ENCODE measurements at regions not wholly inside any gene's neighbourhood (a gene's known extent, or its start where the extent isn't known, plus 50 kb on each side); places are given as distances from the start of the nearest gene placed in this dataset.

DNA sequence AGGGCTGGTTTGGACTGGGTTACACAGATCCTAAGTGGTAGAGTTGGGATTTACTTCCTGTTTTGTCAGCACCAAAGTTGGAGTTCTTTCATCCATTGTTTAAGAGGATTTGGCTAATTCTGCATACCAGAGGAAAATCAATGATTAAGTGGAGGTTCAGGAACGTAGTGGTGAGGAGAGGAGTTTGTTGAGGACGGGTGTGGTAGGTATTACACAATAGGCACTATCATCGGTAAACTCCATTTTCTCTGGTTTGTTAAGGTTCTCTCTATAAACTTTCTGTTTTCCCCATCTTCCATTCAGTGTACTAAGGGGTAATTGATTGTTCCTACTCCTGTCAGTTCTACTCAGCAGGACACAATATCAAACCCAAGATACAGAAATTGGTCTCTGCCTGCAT, 107.5 kb upstream of the VCX2 start:
- Histone ChIP-seq H4K91ac (ENCODE audit: low read depth, low read length) (no peak overlapping the region), H3K27ac (ENCODE audit: low read depth, low read length) (no peak overlapping the region), H2AFZ (ENCODE audit: insufficient read depth, low read length, poor library complexity) (no peak overlapping the region), H3K27me3 (ENCODE audit: insufficient read depth, low read length) (no peaks in the 10 kb centered on the region), H4K8ac (ENCODE audit: low read depth, low read length) (no peak overlapping the region), H3K14ac (ENCODE audit: low read length) (no peak overlapping the region), H3K4me2 (ENCODE audit: low read length) (no peak overlapping the region), H3K79me1 (ENCODE audit: low read length) (no peaks in the 10 kb centered on the region), H3K79me2 (ENCODE audit: control insufficient read depth, insufficient read depth, low read length, poor library complexity) (no peaks in the 10 kb centered on the region), H4K12ac (ENCODE audit: low read depth, low read length) (no peak overlapping the region), H2BK12ac (ENCODE audit: low read length) (no peak overlapping the region), H3K4me3 (ENCODE audit: low read depth, low read length) (no peak overlapping the region), H3K36me3 (ENCODE audit: control insufficient read depth in 1 of 2, insufficient read depth in 2 of 2, low read length in 2 of 2) (no peaks in the 10 kb centered on the region), H3K23ac (ENCODE audit: low read length) (no peak overlapping the region), H3K18ac (ENCODE audit: low read length) (no peak overlapping the region), H3K9me3 (ENCODE audit: insufficient read depth, low read depth, low read length) (no peaks in the 10 kb centered on the region), H3K4me1 (ENCODE audit: control insufficient read depth in 1 of 2, insufficient read depth in 2 of 2, low read length in 2 of 2) (no peaks in the 10 kb centered on the region), H2AK5ac (ENCODE audit: low read length) (no peak overlapping the region), H3K9ac (ENCODE audit: low read length) (no peak overlapping the region), H2BK5ac (ENCODE audit: low read depth, low read length, poor library complexity) (no peak overlapping the region), H2BK120ac (ENCODE audit: insufficient read depth, low read length, poor library complexity) (no peak overlapping the region), H3K4ac (ENCODE audit: low read depth, low read length) (no peak overlapping the region)
- DNase-seq, result no peak
- WGBS (ENCODE audit: extremely low coverage, insufficient coverage, insufficient read length), result no CpG with 5 or more reads among the region's 3 CpGs

DNA sequence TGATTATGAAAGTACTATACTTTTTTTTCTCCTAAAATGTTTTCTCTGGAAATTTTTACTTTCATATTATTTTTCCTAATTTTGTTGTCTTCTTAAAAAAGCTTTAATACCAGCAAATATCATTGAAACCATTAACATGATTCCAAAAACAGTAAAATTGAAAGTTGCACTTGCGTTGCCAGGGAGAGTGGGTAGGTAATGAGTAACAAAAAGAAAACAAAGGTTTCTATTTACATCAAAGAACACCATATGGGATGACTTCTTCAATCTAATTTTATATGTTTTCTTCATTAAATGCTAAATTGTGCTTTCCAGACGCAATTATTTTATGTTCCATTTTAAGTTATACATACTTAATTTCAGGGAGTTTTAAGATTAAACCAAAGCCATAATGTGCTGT, 108.3 kb upstream of the VCX2 start:
- no peak overlapping the region for H4K8ac ChIP-seq (ENCODE audit: low read depth, low read length)
- H3K27me3 ChIP-seq (ENCODE audit: insufficient read depth, low read length), result no peaks in the 10 kb centered on the region
- H2BK5ac ChIP-seq (ENCODE audit: low read depth, low read length, poor library complexity), result no peak overlapping the region
- H3K18ac ChIP-seq (ENCODE audit: low read length), result no peak overlapping the region
- WGBS (ENCODE audit: extremely low coverage, insufficient coverage, insufficient read length), result no CpG with 5 or more reads among the region's 2 CpGs
- H3K23ac ChIP-seq (ENCODE audit: low read length), result no peak overlapping the region
- no peaks in the 10 kb centered on the region for H3K79me2 ChIP-seq (ENCODE audit: control insufficient read depth, insufficient read depth, low read length, poor library complexity)
- DNase-seq, result no peak
- H3K4me1 ChIP-seq (ENCODE audit: control insufficient read depth in 1 of 2, insufficient read depth in 2 of 2, low read length in 2 of 2), result no peaks in the 10 kb centered on the region
- H3K4me2 ChIP-seq (ENCODE audit: low read length), result no peak overlapping the region
- H3K4ac ChIP-seq (ENCODE audit: low read depth, low read length), result no peak overlapping the region
- no peak overlapping the region for H2BK120ac ChIP-seq (ENCODE audit: insufficient read depth, low read length, poor library complexity)
- no peak overlapping the region for H3K27ac ChIP-seq (ENCODE audit: low read depth, low read length)
- H2AK5ac ChIP-seq (ENCODE audit: low read length), result no peak overlapping the region
- H3K9ac ChIP-seq (ENCODE audit: low read length), result no peak overlapping the region
- H2BK12ac ChIP-seq (ENCODE audit: low read length), result no peak overlapping the region
- H3K9me3 ChIP-seq (ENCODE audit: insufficient read depth, low read depth, low read length), result no peaks in the 10 kb centered on the region
- H3K14ac ChIP-seq (ENCODE audit: low read length), result no peak overlapping the region
- no peak overlapping the region for H3K4me3 ChIP-seq (ENCODE audit: low read depth, low read length)
- H4K12ac ChIP-seq (ENCODE audit: low read depth, low read length), result no peak overlapping the region
- H4K91ac ChIP-seq (ENCODE audit: low read depth, low read length), result no peak overlapping the region
- H3K79me1 ChIP-seq (ENCODE audit: low read length), result no peaks in the 10 kb centered on the region
- no peaks in the 10 kb centered on the region for H3K36me3 ChIP-seq (ENCODE audit: control insufficient read depth in 1 of 2, insufficient read depth in 2 of 2, low read length in 2 of 2)
- H2AFZ ChIP-seq (ENCODE audit: insufficient read depth, low read length, poor library complexity), result no peak overlapping the region

DNA sequence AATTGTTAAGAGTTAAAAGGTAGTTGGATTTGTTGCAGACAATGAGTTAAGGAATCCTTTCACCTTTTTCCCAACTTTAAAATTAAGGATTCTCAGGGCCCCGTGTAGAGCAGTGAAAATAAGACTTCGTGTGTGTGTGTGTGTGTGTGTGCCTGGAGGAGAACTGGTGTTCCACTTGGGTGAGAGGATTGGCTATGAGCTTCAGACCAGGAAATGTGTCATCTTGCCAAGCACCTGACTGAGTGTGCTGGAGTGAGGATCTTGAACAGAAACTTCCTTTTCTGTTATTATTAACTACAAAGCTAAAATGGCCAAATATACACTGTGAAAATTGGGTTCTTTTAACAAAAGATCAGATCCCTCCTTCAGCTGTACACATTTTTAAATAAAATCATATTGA, 113.1 kb upstream of the VCX2 start:
- no peaks in the 10 kb centered on the region for H3K9me3 ChIP-seq (ENCODE audit: insufficient read depth, low read depth, low read length)
- no peak overlapping the region for H3K9ac ChIP-seq (ENCODE audit: low read length)
- no peaks in the 10 kb centered on the region for H3K36me3 ChIP-seq (ENCODE audit: control insufficient read depth in 1 of 2, insufficient read depth in 2 of 2, low read length in 2 of 2)
- H3K4me1 ChIP-seq (ENCODE audit: control insufficient read depth in 1 of 2, insufficient read depth in 2 of 2, low read length in 2 of 2), result no peaks in the 10 kb centered on the region
- no peak overlapping the region for H3K18ac ChIP-seq (ENCODE audit: low read length)
- DNase-seq, result no peak
- H4K12ac ChIP-seq (ENCODE audit: low read depth, low read length), result no peak overlapping the region
- no peak overlapping the region for H4K8ac ChIP-seq (ENCODE audit: low read depth, low read length)
- no peaks in the 10 kb centered on the region for H3K79me1 ChIP-seq (ENCODE audit: low read length)
- no peak overlapping the region for H3K4ac ChIP-seq (ENCODE audit: low read depth, low read length)
- no peak overlapping the region for H3K23ac ChIP-seq (ENCODE audit: low read length)
- no peak overlapping the region for H3K4me2 ChIP-seq (ENCODE audit: low read length)
- H3K27me3 ChIP-seq (ENCODE audit: insufficient read depth, low read length), result no peaks in the 10 kb centered on the region
- H2BK120ac ChIP-seq (ENCODE audit: insufficient read depth, low read length, poor library complexity), result no peak overlapping the region
- no peak overlapping the region for H2AK5ac ChIP-seq (ENCODE audit: low read length)
- H2AFZ ChIP-seq (ENCODE audit: insufficient read depth, low read length, poor library complexity), result no peak overlapping the region
- no peak overlapping the region for H2BK12ac ChIP-seq (ENCODE audit: low read length)
- no peak overlapping the region for H3K14ac ChIP-seq (ENCODE audit: low read length)
- no peak overlapping the region for H4K91ac ChIP-seq (ENCODE audit: low read depth, low read length)
- no peak overlapping the region for H3K4me3 ChIP-seq (ENCODE audit: low read depth, low read length)
- no CpG with 5 or more reads among the region's 2 CpGs for WGBS (ENCODE audit: extremely low coverage, insufficient coverage, insufficient read length)
- H3K79me2 ChIP-seq (ENCODE audit: control insufficient read depth, insufficient read depth, low read length, poor library complexity), result no peaks in the 10 kb centered on the region
- H3K27ac ChIP-seq (ENCODE audit: low read depth, low read length), result no peak overlapping the region
- H2BK5ac ChIP-seq (ENCODE audit: low read depth, low read length, poor library complexity), result no peak overlapping the region

DNA sequence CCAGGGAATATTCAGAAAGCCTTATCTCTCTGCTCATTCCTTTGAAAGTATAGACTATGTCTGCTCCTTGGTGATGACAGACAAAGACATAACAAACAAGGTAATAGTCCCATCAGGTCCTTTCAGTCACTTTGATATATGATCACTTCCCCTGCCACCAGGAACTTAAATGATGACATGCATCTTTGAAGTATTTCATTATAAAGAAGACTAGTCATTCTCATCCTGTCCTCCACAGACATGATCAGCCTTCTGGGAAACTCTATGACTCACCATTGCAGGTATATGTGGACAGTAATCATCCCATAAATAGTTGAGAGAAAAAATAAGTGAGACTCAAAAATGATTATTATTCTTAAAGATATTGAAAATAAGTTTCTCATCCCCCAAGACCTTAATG, 117.5 kb upstream of the VCX2 start:
- H4K12ac ChIP-seq (ENCODE audit: low read depth, low read length), result no peak overlapping the region
- H3K9me3 ChIP-seq (ENCODE audit: insufficient read depth, low read depth, low read length), result no peaks in the 10 kb centered on the region
- no peak overlapping the region for H2BK5ac ChIP-seq (ENCODE audit: low read depth, low read length, poor library complexity)
- H3K27ac ChIP-seq (ENCODE audit: low read depth, low read length), result no peak overlapping the region
- no peak overlapping the region for H2BK120ac ChIP-seq (ENCODE audit: insufficient read depth, low read length, poor library complexity)
- H3K4me2 ChIP-seq (ENCODE audit: low read length), result no peak overlapping the region
- no peak overlapping the region for H3K4me3 ChIP-seq (ENCODE audit: low read depth, low read length)
- no peaks in the 10 kb centered on the region for H3K79me2 ChIP-seq (ENCODE audit: control insufficient read depth, insufficient read depth, low read length, poor library complexity)
- no peaks in the 10 kb centered on the region for H3K4me1 ChIP-seq (ENCODE audit: control insufficient read depth in 1 of 2, insufficient read depth in 2 of 2, low read length in 2 of 2)
- H2BK12ac ChIP-seq (ENCODE audit: low read length), result no peak overlapping the region
- H3K14ac ChIP-seq (ENCODE audit: low read length), result no peak overlapping the region
- H3K27me3 ChIP-seq (ENCODE audit: insufficient read depth, low read length), result no peaks in the 10 kb centered on the region
- H3K18ac ChIP-seq (ENCODE audit: low read length), result no peak overlapping the region
- H3K23ac ChIP-seq (ENCODE audit: low read length), result no peak overlapping the region
- no peak overlapping the region for H3K9ac ChIP-seq (ENCODE audit: low read length)
- no peak overlapping the region for H2AFZ ChIP-seq (ENCODE audit: insufficient read depth, low read length, poor library complexity)
- peak in 1 of 2 donors; percentile 2 for DNase-seq
- H3K79me1 ChIP-seq (ENCODE audit: low read length), result no peaks in the 10 kb centered on the region
- no peaks in the 10 kb centered on the region for H3K36me3 ChIP-seq (ENCODE audit: control insufficient read depth in 1 of 2, insufficient read depth in 2 of 2, low read length in 2 of 2)
- no peak overlapping the region for H2AK5ac ChIP-seq (ENCODE audit: low read length)
- H4K8ac ChIP-seq (ENCODE audit: low read depth, low read length), result no peak overlapping the region
- no peak overlapping the region for H3K4ac ChIP-seq (ENCODE audit: low read depth, low read length)
- no peak overlapping the region for H4K91ac ChIP-seq (ENCODE audit: low read depth, low read length)

DNA sequence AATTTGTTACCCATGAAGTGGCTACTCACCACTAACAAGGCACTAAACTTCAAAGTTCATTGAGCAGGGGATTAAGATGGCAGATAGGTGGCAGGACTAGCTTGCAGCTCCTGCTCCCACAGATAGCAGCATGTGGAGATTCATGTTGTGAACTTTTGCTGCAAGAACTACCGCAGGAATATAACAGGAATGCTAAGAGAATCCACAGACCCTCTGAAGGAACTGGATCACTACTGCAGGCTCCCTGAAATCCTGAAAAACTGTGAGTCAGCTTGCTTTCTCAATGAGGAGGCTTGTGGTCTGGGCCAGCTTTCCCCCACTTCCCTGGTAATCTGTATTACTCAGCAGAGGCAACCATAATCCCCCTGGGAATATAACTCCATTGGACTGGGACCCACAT, 118.5 kb upstream of the VCX2 start:
- Histone ChIP-seq H2BK12ac (ENCODE audit: low read length) (no peak overlapping the region), H2AK5ac (ENCODE audit: low read length) (no peak overlapping the region), H3K79me1 (ENCODE audit: low read length) (no peaks in the 10 kb centered on the region), H3K18ac (ENCODE audit: low read length) (no peak overlapping the region), H3K27me3 (ENCODE audit: insufficient read depth, low read length) (no peaks in the 10 kb centered on the region), H3K27ac (ENCODE audit: low read depth, low read length) (no peak overlapping the region), H3K4me2 (ENCODE audit: low read length) (no peak overlapping the region), H3K4me1 (ENCODE audit: control insufficient read depth in 1 of 2, insufficient read depth in 2 of 2, low read length in 2 of 2) (no peaks in the 10 kb centered on the region), H2BK120ac (ENCODE audit: insufficient read depth, low read length, poor library complexity) (no peak overlapping the region), H2BK5ac (ENCODE audit: low read depth, low read length, poor library complexity) (no peak overlapping the region), H3K9ac (ENCODE audit: low read length) (no peak overlapping the region), H3K14ac (ENCODE audit: low read length) (no peak overlapping the region), H3K4ac (ENCODE audit: low read depth, low read length) (no peak overlapping the region), H3K79me2 (ENCODE audit: control insufficient read depth, insufficient read depth, low read length, poor library complexity) (no peaks in the 10 kb centered on the region), H3K9me3 (ENCODE audit: insufficient read depth, low read depth, low read length) (no peaks in the 10 kb centered on the region), H3K4me3 (ENCODE audit: low read depth, low read length) (no peak overlapping the region), H2AFZ (ENCODE audit: insufficient read depth, low read length, poor library complexity) (no peak overlapping the region), H4K8ac (ENCODE audit: low read depth, low read length) (no peak overlapping the region), H4K12ac (ENCODE audit: low read depth, low read length) (no peak overlapping the region), H4K91ac (ENCODE audit: low read depth, low read length) (no peak overlapping the region), H3K23ac (ENCODE audit: low read length) (no peak overlapping the region), H3K36me3 (ENCODE audit: control insufficient read depth in 1 of 2, insufficient read depth in 2 of 2, low read length in 2 of 2) (no peaks in the 10 kb centered on the region)
- no CpG with 5 or more reads among the region's 1 CpG for WGBS (ENCODE audit: extremely low coverage, insufficient coverage, insufficient read length)
- no peak for DNase-seq
